Brain microvascular endothelial cell (primary cell): ENCODE measurements at regions not wholly inside any gene's neighbourhood (a gene's known extent, or its start where the extent isn't known, plus 50 kb on each side); places are given as distances from the start of the nearest gene placed in this dataset.

ENCODE experiments used
- DNase-seq: peaks from one replicate; pipeline ENCODE4 v3.0.0-alpha.2; 2020
- H3K27ac ChIP-seq: fragments of 250-450 bp; sonication (Bioruptor Pico); 2 replicates; pipeline ENCODE4 v1.5.1; 2020; ENCODE audit warnings: mild to moderate bottlenecking, moderate library complexity
- H3K27me3 ChIP-seq: fragments of 250-450 bp; sonication (Bioruptor Pico); replicated peaks from 2 replicates; pipeline ENCODE4 v1.5.1; 2020; ENCODE audit warnings: mild to moderate bottlenecking
- H3K36me3 ChIP-seq: fragments of 250-450 bp; sonication (Bioruptor Pico); replicated peaks from 2 replicates; pipeline ENCODE4 v1.5.1; 2020; ENCODE audit warnings: mild to moderate bottlenecking
- H3K4me3 ChIP-seq: 2 replicates; pipeline ENCODE4 v1.5.1; 2011; ENCODE audit warnings: low read depth, mild to moderate bottlenecking, control low read depth, low read length, moderate library complexity
- in situ Hi-C: cut with HindIII; loops from 2 replicates; pipeline ENCODE4 v1.10.0; 2017; ENCODE audit warnings: low sequenced_read_pairs, low pct_ligation_motif_present
- TF ChIP-seq, protein P1 (sequence below): IDR thresholded peaks from 2 replicates; pipeline ENCODE4 v1.5.1; 2011; ENCODE audit warnings: low read depth, mild to moderate bottlenecking, moderate library complexity, low read length, control low read depth, inconsistent platforms; ENCODE audit errors: missing control alignments

DNA sequence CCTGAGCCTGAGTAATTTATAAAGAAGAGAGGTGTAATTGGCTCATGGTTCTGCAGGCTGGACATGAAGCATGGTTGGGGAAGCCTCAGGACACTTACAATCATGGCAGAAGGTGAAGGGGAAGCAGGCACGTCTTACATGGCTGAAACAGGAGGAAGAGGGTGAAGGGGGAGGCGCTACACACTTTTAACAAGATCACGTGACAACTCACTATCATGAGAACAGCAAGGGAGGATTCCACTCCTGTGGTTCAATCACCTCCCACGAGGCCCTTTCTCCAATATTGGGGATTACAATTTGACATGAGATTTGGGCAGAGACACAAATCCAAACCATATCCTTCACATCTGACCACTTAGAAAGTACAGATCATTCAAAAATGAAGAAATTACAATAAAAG is 110.6 kb upstream of the SHISA6 start:
- no peak overlapping the region for H3K27ac ChIP-seq
- in situ Hi-C loops, result no loop called here
- no peaks in the 10 kb centered on the region for H3K27me3 ChIP-seq
- TF ChIP-seq, protein P1, sequence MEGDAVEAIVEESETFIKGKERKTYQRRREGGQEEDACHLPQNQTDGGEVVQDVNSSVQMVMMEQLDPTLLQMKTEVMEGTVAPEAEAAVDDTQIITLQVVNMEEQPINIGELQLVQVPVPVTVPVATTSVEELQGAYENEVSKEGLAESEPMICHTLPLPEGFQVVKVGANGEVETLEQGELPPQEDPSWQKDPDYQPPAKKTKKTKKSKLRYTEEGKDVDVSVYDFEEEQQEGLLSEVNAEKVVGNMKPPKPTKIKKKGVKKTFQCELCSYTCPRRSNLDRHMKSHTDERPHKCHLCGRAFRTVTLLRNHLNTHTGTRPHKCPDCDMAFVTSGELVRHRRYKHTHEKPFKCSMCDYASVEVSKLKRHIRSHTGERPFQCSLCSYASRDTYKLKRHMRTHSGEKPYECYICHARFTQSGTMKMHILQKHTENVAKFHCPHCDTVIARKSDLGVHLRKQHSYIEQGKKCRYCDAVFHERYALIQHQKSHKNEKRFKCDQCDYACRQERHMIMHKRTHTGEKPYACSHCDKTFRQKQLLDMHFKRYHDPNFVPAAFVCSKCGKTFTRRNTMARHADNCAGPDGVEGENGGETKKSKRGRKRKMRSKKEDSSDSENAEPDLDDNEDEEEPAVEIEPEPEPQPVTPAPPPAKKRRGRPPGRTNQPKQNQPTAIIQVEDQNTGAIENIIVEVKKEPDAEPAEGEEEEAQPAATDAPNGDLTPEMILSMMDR, result no peak
- no peak for DNase-seq
- no peak overlapping the region for H3K4me3 ChIP-seq
- H3K36me3 ChIP-seq, result no peaks in the 10 kb centered on the region

- in situ Hi-C loops, result no loop called here
- TF ChIP-seq, protein P1, result no peak
Measured at GRCh38 chr17:11122908-11123307, 118.1 kb upstream of the SHISA6 start.

DNA sequence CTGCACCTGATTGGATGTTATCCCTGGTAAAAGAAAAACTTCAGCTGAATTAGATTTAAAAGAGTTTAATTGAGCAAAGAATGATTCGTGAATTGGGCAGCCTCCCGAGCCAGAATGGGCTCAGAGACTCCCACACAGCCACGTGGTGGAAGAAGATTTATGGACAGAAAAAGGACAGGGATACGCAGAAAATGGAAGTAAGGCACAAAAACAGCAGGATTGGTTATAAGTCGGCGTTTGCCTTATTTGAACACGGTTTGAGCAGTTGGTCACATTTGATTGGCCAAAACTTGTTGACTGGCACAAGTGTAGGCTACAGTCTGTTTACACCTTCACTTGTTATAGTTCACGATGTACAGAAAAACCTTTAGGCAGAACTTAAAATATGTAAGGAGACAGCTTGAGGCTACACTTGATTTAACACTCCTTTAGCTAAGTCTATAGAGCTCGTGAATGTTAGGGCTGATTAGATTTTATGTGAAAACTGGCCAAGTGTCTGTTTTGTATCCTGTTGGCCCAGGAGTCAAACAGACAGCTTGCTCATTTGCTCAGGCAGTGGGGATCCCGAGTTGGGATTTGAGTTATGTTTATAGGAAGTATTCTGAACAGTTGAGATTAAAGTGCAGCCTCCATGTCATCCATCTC is 119.5 kb upstream of the SHISA6 start:
- H3K4me3 ChIP-seq, result no peak overlapping the region
- no peaks in the 10 kb centered on the region for H3K36me3 ChIP-seq
- no peaks in the 10 kb centered on the region for H3K27me3 ChIP-seq
- DNase-seq, result no peak
- TF ChIP-seq, protein P1, result no peak
- no peak overlapping the region for H3K27ac ChIP-seq
- in situ Hi-C loops, result no loop called here

More at GRCh38 chr17:11122908-11123307, 118.1 kb upstream of the SHISA6 start:
- Histone ChIP-seq H3K36me3 (no peaks in the 10 kb centered on the region), H3K27me3 (no peaks in the 10 kb centered on the region), H3K4me3 (no peak overlapping the region), H3K27ac (no peak overlapping the region)
- DNase-seq, result no peak

DNA sequence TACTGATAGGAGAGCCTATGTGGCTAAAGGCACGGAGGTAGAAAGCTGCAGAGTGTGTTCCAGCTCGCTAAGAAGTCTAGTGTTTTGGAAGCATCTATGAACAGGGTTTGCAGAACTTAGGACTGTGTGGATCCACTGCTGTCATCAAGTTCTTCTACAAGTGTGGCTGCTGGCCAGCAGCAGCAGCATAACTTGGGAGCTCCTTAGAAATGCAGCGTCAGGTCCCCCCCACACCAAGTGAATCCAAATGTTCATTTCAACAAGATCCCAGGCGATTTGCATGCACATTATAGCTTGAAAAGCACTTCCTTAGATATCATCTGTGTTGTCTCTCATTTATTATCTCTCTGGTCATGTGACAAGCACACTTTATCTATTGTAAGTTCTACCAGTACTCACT is 131.9 kb upstream of the SHISA6 start:
- no peak overlapping the region for H3K27ac ChIP-seq
- DNase-seq, result no peak
- H3K36me3 ChIP-seq, result no peaks in the 10 kb centered on the region
- in situ Hi-C loops, result no loop called here
- H3K27me3 ChIP-seq, result no peaks in the 10 kb centered on the region
- H3K4me3 ChIP-seq, result no peak overlapping the region
- TF ChIP-seq, protein P1, result no peak

DNA sequence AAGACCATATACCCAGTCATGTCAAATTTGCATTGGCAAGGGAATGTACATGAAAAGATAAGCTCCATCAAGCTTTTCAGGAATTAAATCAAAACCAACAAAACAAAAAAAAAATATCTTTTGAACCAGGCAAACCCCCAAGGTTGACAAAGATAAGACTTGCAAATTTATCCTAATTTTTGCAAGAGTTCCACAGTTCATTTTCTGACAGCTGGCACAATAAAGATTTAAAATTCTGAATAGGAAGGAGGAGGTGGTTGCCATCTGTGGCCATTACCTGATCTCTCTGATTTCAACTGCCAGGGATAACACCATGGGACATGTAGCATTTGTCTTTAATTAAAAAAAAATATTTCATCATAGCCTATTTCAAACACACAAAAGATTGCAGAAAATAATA is 135.9 kb upstream of the SHISA6 start:
- H3K27ac ChIP-seq, result no peak overlapping the region
- H3K4me3 ChIP-seq, result no peak overlapping the region
- DNase-seq, result no peak
- H3K27me3 ChIP-seq, result no peaks in the 10 kb centered on the region
- TF ChIP-seq, protein P1, result no peak
- in situ Hi-C loops, result no loop called here
- no peaks in the 10 kb centered on the region for H3K36me3 ChIP-seq

- no peaks in the 10 kb centered on the region for H3K36me3 ChIP-seq
- in situ Hi-C loops, result no loop called here
Measured at GRCh38 chr17:11097121-11097520, 143.9 kb upstream of the SHISA6 start.

More at GRCh38 chr17:11097121-11097520, 143.9 kb upstream of the SHISA6 start:
- H3K4me3 ChIP-seq, result no peak overlapping the region
- no peak for DNase-seq
- TF ChIP-seq, protein P1, result no peak
- no peak overlapping the region for H3K27ac ChIP-seq
- no peaks in the 10 kb centered on the region for H3K27me3 ChIP-seq
